IMR-90 (cell line): ENCODE measurements at regions not wholly inside any gene's neighbourhood (a gene's known extent, or its start where the extent isn't known, plus 50 kb on each side); places are given as distances from the start of the nearest gene placed in this dataset.

Experiments
- BHLHE40 ChIP-seq: fragments of 150-350 bp; IDR thresholded peaks from 2 replicates; pipeline ENCODE4 v1.6.1; 2016; ENCODE audit warnings: mild to moderate bottlenecking, low read depth, low read length
- CEBPB ChIP-seq: IDR thresholded peaks from 2 replicates; pipeline ENCODE4 v1.6.1; 2012; ENCODE audit warnings: low read depth, low read length, improper control_type of control experiment
- FOS ChIP-seq: fragments of 150-350 bp; IDR thresholded peaks from 2 replicates; pipeline ENCODE4 v1.6.1; 2016; ENCODE audit warnings: low read depth, low read length
- MAFK ChIP-seq: IDR thresholded peaks from 2 replicates; pipeline ENCODE4 v1.6.1; 2012; ENCODE audit warnings: low read depth, low read length, improper control_type of control experiment
- MAZ ChIP-seq: IDR thresholded peaks from 2 replicates; pipeline ENCODE4 v1.6.1; 2012; ENCODE audit warnings: low read depth, mild to moderate bottlenecking, low read length, improper control_type of control experiment, moderate library complexity, borderline replicate concordance
- MXI1 ChIP-seq: IDR thresholded peaks from 2 replicates; pipeline ENCODE4 v1.6.1; 2012; ENCODE audit warnings: low read depth, mild to moderate bottlenecking, low read length, moderate library complexity, borderline replicate concordance
- POLR2A ChIP-seq: IDR thresholded peaks from 2 replicates; pipeline ENCODE4 v1.6.1; 2012; ENCODE audit warnings: mild to moderate bottlenecking, low read depth, low read length
- RAD21 ChIP-seq: IDR thresholded peaks from 2 replicates; pipeline ENCODE4 v1.6.1; 2012; ENCODE audit warnings: low read length, improper control_type of control experiment
- RCOR1 ChIP-seq: IDR thresholded peaks from 2 replicates; pipeline ENCODE4 v1.6.1; 2012; ENCODE audit warnings: mild to moderate bottlenecking, low read length, improper control_type of control experiment; ENCODE audit not compliant: insufficient replicate concordance
- RFX5 ChIP-seq: IDR thresholded peaks from 2 replicates; pipeline ENCODE4 v1.8.0; 2012; ENCODE audit warnings: low read depth, mild to moderate bottlenecking, low read length, moderate library complexity
- SMC3 ChIP-seq: fragments of 150-350 bp; IDR thresholded peaks from 2 replicates; pipeline ENCODE4 v1.6.1; 2016; ENCODE audit warnings: low read depth, mild to moderate bottlenecking, antibody characterized with exemption, low read length, moderate library complexity
- TF ChIP-seq, protein P1 (sequence below): conservative IDR thresholded peaks from 2 replicates; pipeline ENCODE4 v1.5.1; 2012; ENCODE audit warnings: mild to moderate bottlenecking, low read depth, low read length, improper control_type of control experiment
- TF ChIP-seq, protein P2 (sequence below): fragments of 150-350 bp; IDR thresholded peaks from 2 replicates; pipeline ENCODE4 v1.6.1; 2017; ENCODE audit warnings: mild to moderate bottlenecking, antibody characterized with exemption, low read length, low read depth

- TF ChIP-seq, protein P1, sequence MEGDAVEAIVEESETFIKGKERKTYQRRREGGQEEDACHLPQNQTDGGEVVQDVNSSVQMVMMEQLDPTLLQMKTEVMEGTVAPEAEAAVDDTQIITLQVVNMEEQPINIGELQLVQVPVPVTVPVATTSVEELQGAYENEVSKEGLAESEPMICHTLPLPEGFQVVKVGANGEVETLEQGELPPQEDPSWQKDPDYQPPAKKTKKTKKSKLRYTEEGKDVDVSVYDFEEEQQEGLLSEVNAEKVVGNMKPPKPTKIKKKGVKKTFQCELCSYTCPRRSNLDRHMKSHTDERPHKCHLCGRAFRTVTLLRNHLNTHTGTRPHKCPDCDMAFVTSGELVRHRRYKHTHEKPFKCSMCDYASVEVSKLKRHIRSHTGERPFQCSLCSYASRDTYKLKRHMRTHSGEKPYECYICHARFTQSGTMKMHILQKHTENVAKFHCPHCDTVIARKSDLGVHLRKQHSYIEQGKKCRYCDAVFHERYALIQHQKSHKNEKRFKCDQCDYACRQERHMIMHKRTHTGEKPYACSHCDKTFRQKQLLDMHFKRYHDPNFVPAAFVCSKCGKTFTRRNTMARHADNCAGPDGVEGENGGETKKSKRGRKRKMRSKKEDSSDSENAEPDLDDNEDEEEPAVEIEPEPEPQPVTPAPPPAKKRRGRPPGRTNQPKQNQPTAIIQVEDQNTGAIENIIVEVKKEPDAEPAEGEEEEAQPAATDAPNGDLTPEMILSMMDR = no peak
- TF ChIP-seq, protein P2, sequence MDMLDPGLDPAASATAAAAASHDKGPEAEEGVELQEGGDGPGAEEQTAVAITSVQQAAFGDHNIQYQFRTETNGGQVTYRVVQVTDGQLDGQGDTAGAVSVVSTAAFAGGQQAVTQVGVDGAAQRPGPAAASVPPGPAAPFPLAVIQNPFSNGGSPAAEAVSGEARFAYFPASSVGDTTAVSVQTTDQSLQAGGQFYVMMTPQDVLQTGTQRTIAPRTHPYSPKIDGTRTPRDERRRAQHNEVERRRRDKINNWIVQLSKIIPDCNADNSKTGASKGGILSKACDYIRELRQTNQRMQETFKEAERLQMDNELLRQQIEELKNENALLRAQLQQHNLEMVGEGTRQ = no peak
- TF ChIP-seq POLR2A (no peak), RFX5 (no peak), MAFK (no peak), MAZ (no peak), CEBPB (no peak), FOS (no peak), RAD21 (no peak), SMC3 (no peak), MXI1 (no peak), BHLHE40 (no peak), RCOR1 (no peak)
These were observed 403.6 kb upstream of the MON1B start for GRCh38 chr16:76787394-76787793.
